ENCODE measurements at regions not wholly inside any gene's neighbourhood (a gene's known extent, or its start where the extent isn't known, plus 50 kb on each side); places are given as distances from the start of the nearest gene placed in this dataset.

GRCh38 chr13:18949970-18950369 is 231.7 kb downstream of the TUBA3C start:
- no peaks in the 10 kb centered on the region for H3K4me1 ChIP-seq (ENCODE audit: control insufficient read depth, insufficient read depth, low read length)
- no peak for ATAC-seq
- H3K27ac ChIP-seq (ENCODE audit: low read length) = no peak overlapping the region
- H3K4me3 ChIP-seq (ENCODE audit: low read length) = no peak overlapping the region
- H3K36me3 ChIP-seq (ENCODE audit: control insufficient read depth, insufficient read depth, low read length) = no peaks in the 10 kb centered on the region
- no peaks in the 10 kb centered on the region for H3K4me1 Mint-ChIP-seq
- WGBS (ENCODE audit: insufficient coverage) = 90% methylated on average over 7 of the region's 7 CpGs
- no peak overlapping the region for H3K27ac Mint-ChIP-seq
- peaks cover 5 to 7% of the 10 kb centered on the region in 2 donors for H3K9me3 Mint-ChIP-seq
- H3K4me3 Mint-ChIP-seq = no peak overlapping the region
- no peak for TF ChIP-seq CTCF (IDR thresholded peaks at IDR 0.05)
- H3K36me3 Mint-ChIP-seq = no peaks in the 10 kb centered on the region
- intact Hi-C loops (cut with micrococcal nuclease) = no loop called here
- no peak for DNase-seq
- no peaks in the 10 kb centered on the region for H3K27me3 ChIP-seq (ENCODE audit: control insufficient read depth, insufficient read depth, low read length)
- H3K27me3 Mint-ChIP-seq (ENCODE audit: low read depth in 2 of 2) = no peaks in the 10 kb centered on the region
- H3K9me3 ChIP-seq (ENCODE audit: control insufficient read depth, insufficient read depth, low read length) = no peaks in the 10 kb centered on the region

DNA sequence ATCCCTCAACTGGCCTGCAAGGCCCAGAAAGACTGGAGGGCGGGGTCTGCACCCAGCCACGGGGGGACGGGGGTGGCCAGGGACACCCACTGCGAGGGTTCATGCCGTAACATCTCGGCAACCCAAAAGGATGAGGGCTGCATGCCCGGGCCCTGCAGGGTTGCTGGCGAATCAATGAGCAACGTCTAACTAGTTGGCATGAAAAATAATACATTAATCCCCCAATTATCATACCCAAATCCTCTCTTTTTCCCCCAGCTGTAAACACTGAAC is 232.2 kb downstream of the TUBA3C start:
- H3K4me3 ChIP-seq (ENCODE audit: low read length) = no peak overlapping the region
- no peaks in the 10 kb centered on the region for H3K4me1 ChIP-seq (ENCODE audit: control insufficient read depth, insufficient read depth, low read length)
- H3K36me3 ChIP-seq (ENCODE audit: control insufficient read depth, insufficient read depth, low read length) = no peaks in the 10 kb centered on the region
- Mint-ChIP-seq H3K27ac (no peak overlapping the region), H3K9me3 (peaks cover 5 to 7% of the 10 kb centered on the region in 2 donors), H3K4me1 (no peaks in the 10 kb centered on the region), H3K36me3 (no peaks in the 10 kb centered on the region), H3K27me3 (ENCODE audit: low read depth in 2 of 2) (no peaks in the 10 kb centered on the region), H3K4me3 (no peak overlapping the region)
- TF ChIP-seq CTCF (IDR thresholded peaks at IDR 0.05) = no peak
- no peak overlapping the region for H3K27ac ChIP-seq (ENCODE audit: low read length)
- H3K27me3 ChIP-seq (ENCODE audit: control insufficient read depth, insufficient read depth, low read length) = no peaks in the 10 kb centered on the region
- 67% methylated on average over 9 of the region's 9 CpGs for WGBS (ENCODE audit: insufficient coverage)
- ATAC-seq (no peak), DNase-seq (no peak)
- intact Hi-C loops (cut with micrococcal nuclease) = no loop called here
- H3K9me3 ChIP-seq (ENCODE audit: control insufficient read depth, insufficient read depth, low read length) = no peaks in the 10 kb centered on the region

- H3K9me3 ChIP-seq (ENCODE audit: control insufficient read depth, insufficient read depth, low read length) = no peaks in the 10 kb centered on the region
- Mint-ChIP-seq H3K27ac (no peak overlapping the region), H3K4me1 (no peaks in the 10 kb centered on the region), H3K4me3 (no peak overlapping the region), H3K27me3 (ENCODE audit: low read depth in 2 of 2) (no peaks in the 10 kb centered on the region), H3K36me3 (no peaks in the 10 kb centered on the region), H3K9me3 (peaks cover 5 to 7% of the 10 kb centered on the region in 2 donors)
- no peak for DNase-seq
- no peaks in the 10 kb centered on the region for H3K27me3 ChIP-seq (ENCODE audit: control insufficient read depth, insufficient read depth, low read length)
- no peaks in the 10 kb centered on the region for H3K36me3 ChIP-seq (ENCODE audit: control insufficient read depth, insufficient read depth, low read length)
- intact Hi-C loops (cut with micrococcal nuclease) = no loop called here
- H3K4me3 ChIP-seq (ENCODE audit: low read length) = no peak overlapping the region
- no peak overlapping the region for H3K27ac ChIP-seq (ENCODE audit: low read length)
- 83% methylated on average over 19 of the region's 19 CpGs for WGBS (ENCODE audit: insufficient coverage)
- no peak for ATAC-seq
- TF ChIP-seq CTCF (IDR thresholded peaks at IDR 0.05) = no peak
- no peaks in the 10 kb centered on the region for H3K4me1 ChIP-seq (ENCODE audit: control insufficient read depth, insufficient read depth, low read length)
Observed at GRCh38 chr13:18948664-18949488, 232.7 kb downstream of the TUBA3C start.

Data from natural killer cell (primary cell).